Endothelial cell of umbilical vein (primary cell): ENCODE measurements at regions not wholly inside any gene's neighbourhood (a gene's known extent, or its start where the extent isn't known, plus 50 kb on each side); places are given as distances from the start of the nearest gene placed in this dataset.

Experiments
- BruUV-seq: library from RNA; stranded (reverse); fragments of 400-500 nt; replicated peaks from 2 replicates; lab custom pipeline; 2021; lab: Mats Ljungman, UMichigan
- CTCF ChIA-PET: fragments of 300-600, 350-600 bp; sonication (Branson Sonifier 250); formaldehyde crosslinking; loops from one replicate; lab custom pipeline; 2021; ENCODE audit warnings: antibody characterized with exemption, inconsistent platforms; lab: Charles Lee
- POLR2A ChIA-PET: fragments of 300-600, 350-600 bp; sonication (Branson Sonifier 250); formaldehyde crosslinking; loops from one replicate; lab custom pipeline; 2021; ENCODE audit warnings: antibody characterized with exemption, inconsistent platforms; lab: Charles Lee
- DNase-seq: peaks from one replicate; pipeline ENCODE4 v3.0.0-alpha.2; 2011; ENCODE audit warnings: low read depth, low spot score
- FAIRE-seq: peaks from 2 replicates; lab custom pipeline; 2011; peaks lifted over from hg19 to GRCh38; lab: Jason Lieb, UNC
- H2AFZ ChIP-seq: 2 replicates; pipeline ENCODE4 v1.6.0; 2012; ENCODE audit warnings: low read depth, low read length, control low read depth, inconsistent platforms
- H3K27ac ChIP-seq: 2 replicates; pipeline ENCODE4 v1.5.1; 2011; ENCODE audit warnings: low read depth, mild to moderate bottlenecking, control low read depth, low read length, moderate library complexity; ENCODE audit not compliant: insufficient read depth
- H3K27me3 ChIP-seq, 2 experiments: 2 replicates each; pipeline versions ENCODE4 v1.6.0 to v1.6.1; 2011; ENCODE audit warnings: low read length in 2 of 2, mixed read lengths in 1 of 2; ENCODE audit not compliant: control insufficient read depth in 2 of 2, insufficient read depth in 2 of 2
- H3K36me3 ChIP-seq, 2 experiments: 2 replicates in 1 of 2; 3 replicates in 1 of 2; pipeline ENCODE4 v1.5.1; 2011; ENCODE audit warnings: low read length in 2 of 2, mild to moderate bottlenecking in 1 of 2, moderate library complexity in 1 of 2; ENCODE audit not compliant: control insufficient read depth in 2 of 2, insufficient read depth in 2 of 2; ENCODE audit errors: extremely low read depth in 1 of 2
- H3K4me1 ChIP-seq: 3 replicates; pipeline ENCODE4 v1.5.1; 2011; ENCODE audit warnings: mild to moderate bottlenecking, low read length; ENCODE audit not compliant: control insufficient read depth, insufficient read depth; ENCODE audit errors: extremely low read depth
- H3K4me2 ChIP-seq: 2 replicates; pipeline ENCODE4 v1.6.1; 2011; ENCODE audit warnings: low read length, control low read depth, mixed read lengths; ENCODE audit not compliant: insufficient read depth
- H3K4me3 ChIP-seq, 3 experiments: fragments of 200-600 bp in 1 of 3; sonication (generic), shearing (Covaris generic) in 1 of 3; replicated peaks in 1 of 3; 2 replicates each; pipeline ENCODE4 v1.5.1; 2011 to 2016; ENCODE audit warnings: control low read depth in 3 of 3, low read length in 3 of 3, mild to moderate bottlenecking in 2 of 3, inconsistent platforms in 1 of 3, low read depth in 1 of 3, moderate library complexity in 1 of 3; ENCODE audit not compliant: insufficient read depth in 1 of 3
- H3K79me2 ChIP-seq: 2 replicates; pipeline ENCODE4 v1.6.0; 2012; ENCODE audit warnings: low read length, inconsistent platforms; ENCODE audit not compliant: control insufficient read depth, insufficient read depth
- H3K9ac ChIP-seq: replicated peaks from 2 replicates; pipeline ENCODE3; 2011; ENCODE audit warnings: low read length, control low read depth; ENCODE audit not compliant: insufficient read depth; ENCODE audit errors: extremely low read depth
- H3K9me1 ChIP-seq: replicated peaks from 3 replicates; pipeline ENCODE4 v1.6.0; 2011; ENCODE audit warnings: mild to moderate bottlenecking, low read length; ENCODE audit not compliant: control insufficient read depth, insufficient read depth; ENCODE audit errors: extremely low read depth
- H3K9me3 ChIP-seq: replicated peaks from 2 replicates; pipeline ENCODE4 v1.5.1; 2012; ENCODE audit warnings: low read length, inconsistent platforms; ENCODE audit not compliant: control insufficient read depth, insufficient read depth
- H4K20me1 ChIP-seq: replicated peaks from 2 replicates; pipeline ENCODE3; 2011; ENCODE audit warnings: mild to moderate bottlenecking, low read length; ENCODE audit not compliant: control insufficient read depth, insufficient read depth; ENCODE audit errors: extremely low read depth
- EZH2 ChIP-seq: IDR thresholded peaks from 2 replicates; pipeline ENCODE4 v1.6.1; 2012; ENCODE audit warnings: borderline replicate concordance, low read depth, mild to moderate bottlenecking, moderate library complexity, low read length, inconsistent platforms; ENCODE audit not compliant: severe bottlenecking
- FOS ChIP-seq: IDR thresholded peaks from 2 replicates; pipeline ENCODE4 v1.6.1; 2011; ENCODE audit warnings: mild to moderate bottlenecking, low read length, moderate library complexity, borderline replicate concordance; ENCODE audit not compliant: insufficient read depth
- JUN ChIP-seq: IDR thresholded peaks from 2 replicates; pipeline ENCODE4 v1.6.1; 2011; ENCODE audit warnings: borderline replicate concordance, low read depth; ENCODE audit not compliant: insufficient read length, insufficient read depth
- MAX ChIP-seq: IDR thresholded peaks from 2 replicates; pipeline ENCODE4 v1.6.1; 2011; ENCODE audit not compliant: insufficient read depth, insufficient read length
- MYC ChIP-seq: IDR thresholded peaks from one replicate; pipeline ENCODE4 v1.6.1; 2011; ENCODE audit warnings: mild to moderate bottlenecking, low read depth, low read length
- POLR2A ChIP-seq: IDR thresholded peaks from 2 replicates; pipeline ENCODE4 v1.6.1; 2012; ENCODE audit warnings: low read depth, mild to moderate bottlenecking, control low read depth, low read length
- dilution Hi-C: fragments of 300-500 bp; cut with MboI; formaldehyde crosslinking; loops from one replicate; pipeline ENCODE4 v1.15.0; 2019; ENCODE audit warnings: low sequenced_read_pairs; ENCODE audit not compliant: extremely low pct_ligation_motif_present
- intact Hi-C: fragments of 100-400 bp; cut with micrococcal nuclease; formaldehyde crosslinking; loops from one replicate; pipeline ENCODE4 v1.10.0; 2022
- TF ChIP-seq, protein P1 (sequence below), 2 donors: IDR thresholded peaks; 1 replicate in 1 of 2; 2 replicates in 1 of 2; pipeline ENCODE4 v1.5.1; 2011; ENCODE audit warnings: low read length in 2 of 2, mild to moderate bottlenecking in 2 of 2, moderate library complexity in 2 of 2, control low read depth in 1 of 2, inconsistent platforms in 1 of 2, low read depth in 1 of 2; ENCODE audit not compliant: insufficient read depth in 1 of 2; ENCODE audit errors: extremely low read depth in 1 of 2

DNA sequence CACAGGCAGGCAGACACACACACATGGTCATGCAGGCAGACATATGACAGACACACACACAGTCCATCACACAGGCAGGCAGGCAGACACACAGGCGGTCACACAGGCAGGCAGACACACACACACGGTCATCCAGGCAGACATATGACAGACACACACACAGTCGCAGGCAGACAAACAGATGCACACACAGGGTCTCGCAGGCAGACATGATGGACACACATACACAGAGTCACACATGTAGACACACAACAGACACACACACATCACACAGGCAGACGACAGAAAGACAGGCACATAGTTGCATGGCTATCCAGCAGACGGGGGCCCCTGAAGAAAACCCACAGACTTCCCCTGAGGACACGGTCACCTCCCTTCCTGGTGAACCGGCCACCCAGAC, 135.4 kb downstream of the NCOR2 start:
- H2AFZ ChIP-seq, result no peak overlapping the region
- dilution Hi-C loops, result no loop called here
- FAIRE-seq (no peak), DNase-seq (no peak)
- no peaks in the 10 kb centered on the region for H3K27me3 ChIP-seq
- intact Hi-C loops, result no loop called here
- H3K9me1 ChIP-seq, result no peaks in the 10 kb centered on the region
- BruUV-seq, result no TSS peak
- no peaks in the 10 kb centered on the region for H3K9me3 ChIP-seq
- CTCF ChIA-PET, result no interaction called here
- no peak overlapping the region for H3K4me3 ChIP-seq
- POLR2A ChIA-PET, result no interaction called here
- no peaks in the 10 kb centered on the region for H4K20me1 ChIP-seq
- H3K27ac ChIP-seq, result no peak overlapping the region
- peaks cover 20% of the 10 kb centered on the region for H3K4me1 ChIP-seq
- H3K9ac ChIP-seq, result no peak overlapping the region
- TF ChIP-seq MYC, result no peak
- TF ChIP-seq FOS, result no peak
- TF ChIP-seq MAX, result no peak
- TF ChIP-seq JUN, result no peak
- TF ChIP-seq, protein P1, sequence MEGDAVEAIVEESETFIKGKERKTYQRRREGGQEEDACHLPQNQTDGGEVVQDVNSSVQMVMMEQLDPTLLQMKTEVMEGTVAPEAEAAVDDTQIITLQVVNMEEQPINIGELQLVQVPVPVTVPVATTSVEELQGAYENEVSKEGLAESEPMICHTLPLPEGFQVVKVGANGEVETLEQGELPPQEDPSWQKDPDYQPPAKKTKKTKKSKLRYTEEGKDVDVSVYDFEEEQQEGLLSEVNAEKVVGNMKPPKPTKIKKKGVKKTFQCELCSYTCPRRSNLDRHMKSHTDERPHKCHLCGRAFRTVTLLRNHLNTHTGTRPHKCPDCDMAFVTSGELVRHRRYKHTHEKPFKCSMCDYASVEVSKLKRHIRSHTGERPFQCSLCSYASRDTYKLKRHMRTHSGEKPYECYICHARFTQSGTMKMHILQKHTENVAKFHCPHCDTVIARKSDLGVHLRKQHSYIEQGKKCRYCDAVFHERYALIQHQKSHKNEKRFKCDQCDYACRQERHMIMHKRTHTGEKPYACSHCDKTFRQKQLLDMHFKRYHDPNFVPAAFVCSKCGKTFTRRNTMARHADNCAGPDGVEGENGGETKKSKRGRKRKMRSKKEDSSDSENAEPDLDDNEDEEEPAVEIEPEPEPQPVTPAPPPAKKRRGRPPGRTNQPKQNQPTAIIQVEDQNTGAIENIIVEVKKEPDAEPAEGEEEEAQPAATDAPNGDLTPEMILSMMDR (IDR thresholded peaks at IDR 0.05; ENCODE audit: extremely low read depth in 1 of 2, insufficient read depth in 1 of 2, low read depth in 1 of 2, low read length in 2 of 2), result no peak
- TF ChIP-seq EZH2, result no peak
- no peak for TF ChIP-seq POLR2A
- peaks cover 2 to 11% of the 10 kb centered on the region in 2 experiments for H3K36me3 ChIP-seq
- no peaks in the 10 kb centered on the region for H3K79me2 ChIP-seq
- no peak overlapping the region for H3K4me2 ChIP-seq
